ENCODE measurements at regions not wholly inside any gene's neighbourhood (a gene's known extent, or its start where the extent isn't known, plus 50 kb on each side); places are given as distances from the start of the nearest gene placed in this dataset.

- DNase-seq, result no peak
Measured at GRCh38 chr22:46079093-46079860, 71.0 kb upstream of the PPARA start.

- DNase-seq, result no peak
Measured at GRCh38 chr22:46079861-46080821, 70.2 kb upstream of the PPARA start.

GRCh38 chr22:46081036-46081830 is 69.1 kb upstream of the PPARA start:
- no peak for DNase-seq

DNA sequence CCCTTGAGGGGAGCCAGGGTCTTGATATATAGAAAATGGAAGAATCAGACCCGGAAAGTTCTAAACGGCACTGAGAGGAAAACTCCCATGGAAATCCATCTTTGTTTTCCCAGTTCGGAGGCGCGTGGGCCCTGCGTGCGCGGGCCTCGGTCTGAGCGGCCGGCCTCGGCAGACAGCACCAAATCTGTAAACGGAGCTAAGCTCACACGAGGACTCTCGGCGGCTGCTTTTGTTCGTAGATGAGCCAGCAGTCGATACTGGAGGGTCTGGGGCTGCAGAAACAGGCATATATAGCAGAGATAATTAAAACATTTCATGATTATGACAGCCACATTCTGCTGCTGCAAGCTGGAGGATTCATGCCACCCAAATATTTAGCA is 68.5 kb upstream of the PPARA start:
- DNase-seq, result no peak

- DNase-seq, result no peak
Measured at GRCh38 chr22:46082633-46083032, 67.7 kb upstream of the PPARA start.

- DNase-seq, result no peak
Measured at GRCh38 chr22:46083383-46084350, 66.7 kb upstream of the PPARA start.

- DNase-seq, result no peak
Measured at GRCh38 chr22:46084376-46084775, 66.0 kb upstream of the PPARA start.

DNA sequence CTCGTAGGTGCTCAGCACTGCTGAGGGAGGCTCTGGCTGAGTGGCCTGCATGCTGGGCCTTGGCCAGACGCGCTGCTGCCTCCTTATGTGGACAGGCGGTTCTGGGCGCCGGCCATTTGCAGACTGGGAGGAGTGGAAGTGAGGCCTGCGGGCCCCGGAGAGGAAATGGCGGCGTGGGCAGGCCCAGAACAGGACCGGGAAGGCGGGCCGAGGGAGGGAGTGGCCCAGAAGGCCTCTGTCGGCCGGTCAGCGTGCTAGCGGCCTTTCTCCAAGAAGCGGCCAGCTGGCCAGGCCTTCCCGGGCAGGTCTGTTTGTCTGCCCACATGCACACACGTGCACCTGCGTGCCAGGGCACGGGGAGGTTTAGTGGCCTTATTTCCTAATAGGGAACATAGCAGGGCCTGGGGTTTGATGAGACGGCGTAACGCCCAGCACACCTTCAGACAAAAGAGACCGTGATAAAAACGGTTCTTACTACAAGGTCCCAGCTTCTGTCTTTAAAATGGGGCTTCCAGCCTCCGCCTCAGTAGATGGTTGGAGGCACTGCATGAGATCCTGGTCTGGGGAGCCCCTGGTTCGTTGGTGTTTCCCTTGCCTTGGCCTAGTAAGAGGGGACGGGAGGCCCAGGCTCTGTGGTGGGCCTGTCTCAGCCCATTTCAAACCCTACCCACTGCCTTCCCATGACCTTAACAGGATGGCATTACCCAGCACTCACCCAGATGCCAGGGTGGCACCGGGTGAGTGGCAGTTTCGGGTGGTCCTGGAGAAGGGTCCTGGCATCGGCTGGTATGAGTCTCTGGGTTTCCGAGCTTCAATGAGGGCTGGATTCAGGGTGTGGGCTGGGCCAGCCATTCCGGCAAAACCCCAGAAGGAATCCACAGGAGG is 65.1 kb upstream of the PPARA start:
- no peak for DNase-seq

- no peak for DNase-seq
Measured at GRCh38 chr22:46085828-46086576, 64.3 kb upstream of the PPARA start.

GRCh38 chr22:46086577-46087335 is 63.6 kb upstream of the PPARA start:
- no peak for DNase-seq

- no peak for DNase-seq
Measured at GRCh38 chr22:46087336-46087690, 63.0 kb upstream of the PPARA start.

DNA sequence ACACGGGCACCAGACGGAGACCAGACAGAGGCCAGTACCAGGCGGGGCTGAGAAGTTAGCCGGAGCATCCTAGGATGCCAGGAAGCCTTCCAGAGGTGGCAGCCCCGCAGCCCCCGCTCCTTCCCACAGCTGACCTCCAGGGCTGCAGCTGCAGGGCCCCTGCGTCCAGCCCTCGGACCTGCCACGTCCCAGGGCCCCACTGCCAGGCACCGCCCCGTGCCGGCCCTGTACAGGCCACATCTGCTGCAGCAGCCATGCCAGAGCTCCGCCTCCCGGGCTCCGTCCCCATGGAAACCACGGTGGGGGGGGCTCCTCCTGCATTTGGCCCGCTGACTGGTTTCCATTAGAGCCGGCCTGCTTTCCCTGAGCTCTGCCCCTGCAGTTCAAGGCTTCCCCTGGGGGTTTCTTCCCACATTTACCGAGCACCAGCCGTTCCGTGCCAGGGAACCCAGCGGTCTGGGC is 62.5 kb upstream of the PPARA start:
- DNase-seq, result peak; percentile 62

- no peak for DNase-seq
Measured at GRCh38 chr22:46088541-46089311, 61.6 kb upstream of the PPARA start.

DNA sequence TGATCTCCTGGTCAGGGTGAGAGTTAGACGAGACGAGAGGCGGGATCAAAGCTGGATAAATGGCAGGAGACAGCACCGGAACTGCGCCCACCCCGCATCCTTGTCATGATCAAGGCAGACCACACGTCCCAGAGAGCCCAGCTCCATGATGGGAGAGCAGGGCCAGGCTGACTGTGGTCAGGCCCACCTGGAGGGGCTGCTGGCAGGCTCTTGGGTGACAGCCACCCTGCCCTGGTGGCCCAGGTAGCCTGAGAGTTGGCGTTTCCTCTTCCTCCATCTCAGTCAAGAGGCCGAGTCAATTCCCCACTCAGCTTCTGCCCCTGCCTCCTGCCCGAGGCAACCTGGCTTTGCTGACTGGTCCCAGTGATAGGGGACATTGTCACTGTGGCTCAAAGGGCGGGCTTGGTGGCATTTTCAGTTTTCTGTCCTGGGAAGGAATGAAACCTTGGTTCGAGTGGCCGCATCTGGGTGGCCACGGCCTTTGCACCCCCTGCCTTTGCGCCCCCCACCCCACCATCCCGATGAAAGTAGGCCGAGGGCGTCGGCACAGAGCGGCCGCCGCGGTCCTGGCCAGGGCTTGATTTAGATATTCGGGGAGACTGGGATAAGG is 60.8 kb upstream of the PPARA start:
- DNase-seq, result no peak

GRCh38 chr22:46090036-46090591 is 60.2 kb upstream of the PPARA start:
- peak; percentile 48 for DNase-seq

DNA sequence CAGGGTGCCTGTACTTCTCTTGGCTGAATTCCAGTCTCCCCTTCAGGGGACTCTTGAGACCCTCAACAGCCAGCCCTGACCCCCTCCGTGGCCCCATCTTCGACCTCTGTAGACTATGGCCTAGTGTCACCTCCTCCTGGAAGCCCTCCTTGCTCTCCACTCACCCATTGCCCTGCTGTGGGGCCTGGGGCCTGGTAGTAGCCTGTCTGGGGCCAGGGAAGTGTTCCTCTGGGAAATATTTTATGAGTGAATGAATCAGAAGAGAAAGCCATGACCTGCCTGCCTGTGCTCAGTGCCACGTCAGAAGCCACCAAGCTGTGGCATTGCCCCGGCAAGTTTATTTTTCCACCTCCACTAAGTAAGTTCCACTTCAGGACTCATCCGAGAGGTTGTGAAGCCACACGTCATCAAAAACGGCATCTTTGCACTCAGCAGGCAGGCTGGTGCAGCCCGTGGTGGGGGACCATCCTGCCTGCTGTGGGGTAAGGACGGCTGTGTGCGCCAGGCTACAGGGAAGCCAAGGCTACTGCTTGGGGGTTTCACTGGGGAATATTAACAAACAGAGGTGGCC is 59.6 kb upstream of the PPARA start:
- DNase-seq, result no peak

GRCh38 chr22:46091277-46091977 is 58.9 kb upstream of the PPARA start:
- DNase-seq, result no peak
